Inflammatory macrophage treated with lipopolysaccharide for 4 hours (primary cell): ENCODE measurements at regions not wholly inside any gene's neighbourhood (a gene's known extent, or its start where the extent isn't known, plus 50 kb on each side); places are given as distances from the start of the nearest gene placed in this dataset.

Experiments
- DNase-seq: peaks from one replicate; pipeline ENCODE4 v3.0.0-alpha.2; 2020

DNA sequence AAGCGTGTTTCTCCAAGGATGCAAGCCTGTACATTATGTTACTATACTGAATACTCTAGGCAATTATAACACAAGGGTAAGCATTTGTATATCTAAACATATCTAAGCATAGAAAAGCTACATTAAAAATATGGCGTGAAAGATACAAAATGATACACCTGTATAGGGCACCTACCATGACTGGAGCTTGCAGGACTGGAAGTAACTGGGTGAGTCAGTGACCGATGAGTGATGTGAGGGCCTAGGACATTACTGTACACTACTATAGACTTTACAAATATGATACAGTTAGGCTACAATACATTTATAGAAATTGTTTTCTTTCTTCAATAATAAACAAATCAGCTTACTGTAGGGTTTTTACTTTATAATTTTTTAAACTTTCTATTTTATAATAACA is 1127.2 kb upstream of the LRRN3 start:
- no peak for DNase-seq

DNA sequence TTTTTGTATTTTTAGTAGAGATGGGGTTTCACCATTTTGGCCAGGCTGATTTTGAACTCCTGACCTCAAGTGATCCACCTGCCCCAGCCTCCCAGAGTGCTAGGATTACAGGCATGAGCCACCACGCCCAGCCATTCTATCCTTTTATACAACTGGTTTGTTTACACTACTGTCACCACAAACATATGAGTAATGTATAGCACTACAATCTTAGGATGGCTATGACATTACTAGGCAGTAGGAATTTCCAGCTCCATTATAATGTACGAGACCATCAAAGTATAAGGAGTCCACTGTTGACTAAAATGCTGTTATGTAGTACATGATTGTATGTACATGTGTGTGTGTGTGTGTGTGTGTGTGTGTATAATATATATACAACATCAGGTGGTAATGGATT is 1126.1 kb upstream of the LRRN3 start:
- DNase-seq: no peak

DNA sequence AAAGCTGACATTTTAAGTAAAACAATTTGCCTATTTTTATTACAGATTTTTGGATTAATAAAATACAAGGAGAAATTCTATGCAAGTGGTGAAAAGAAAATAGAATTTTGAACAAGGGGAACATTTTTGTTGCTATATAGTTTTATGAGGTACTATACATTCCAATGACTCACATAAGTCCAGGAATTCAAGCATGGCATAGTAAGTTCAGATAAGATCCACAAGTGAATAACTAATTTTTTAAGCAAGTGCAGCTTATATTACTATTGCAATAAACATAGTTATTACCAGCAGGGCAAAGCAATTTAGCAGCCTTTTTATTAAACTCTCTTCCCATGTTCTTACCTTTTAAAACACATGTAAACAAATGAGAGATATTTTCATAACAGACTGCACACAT is 1123.5 kb upstream of the LRRN3 start:
- DNase-seq: no peak

DNA sequence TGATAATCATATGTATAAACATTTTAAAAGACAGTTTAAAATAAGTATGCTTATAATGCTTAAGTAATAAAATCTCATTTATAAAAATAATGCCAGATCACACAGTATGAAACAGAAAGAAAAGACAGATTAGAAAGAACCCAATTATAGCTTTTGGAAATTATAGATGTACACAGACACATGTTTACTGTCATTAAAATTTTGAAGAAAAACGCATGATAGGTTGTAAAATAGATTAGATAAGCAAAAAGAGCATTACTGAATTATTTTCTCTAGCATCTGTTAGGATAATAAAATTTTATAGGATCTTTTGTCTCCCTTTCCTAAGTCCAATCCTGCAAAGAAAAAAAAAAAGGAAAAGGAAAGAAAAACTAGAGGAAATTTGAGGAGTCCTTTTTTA is 1107.3 kb upstream of the LRRN3 start:
- DNase-seq: no peak

DNA sequence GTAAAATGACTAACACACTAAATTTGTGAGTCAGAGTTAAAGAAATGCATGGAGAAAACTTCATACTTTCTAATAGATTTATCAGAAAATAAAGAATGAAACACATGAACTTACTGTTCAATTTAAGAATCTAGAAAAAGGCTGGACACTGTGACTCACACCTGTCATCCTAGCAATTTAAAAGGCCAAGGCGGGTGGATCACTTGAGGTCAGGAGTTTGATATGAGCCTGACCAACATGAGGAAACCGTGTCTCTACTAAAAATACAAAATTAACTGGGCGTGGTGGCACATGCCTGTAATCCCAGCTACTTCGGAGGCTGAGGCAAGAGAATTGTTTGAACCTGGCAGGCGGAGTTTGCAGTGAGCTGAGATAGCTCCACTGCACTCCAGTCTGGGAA is 1106.2 kb upstream of the LRRN3 start:
- no peak for DNase-seq

DNA sequence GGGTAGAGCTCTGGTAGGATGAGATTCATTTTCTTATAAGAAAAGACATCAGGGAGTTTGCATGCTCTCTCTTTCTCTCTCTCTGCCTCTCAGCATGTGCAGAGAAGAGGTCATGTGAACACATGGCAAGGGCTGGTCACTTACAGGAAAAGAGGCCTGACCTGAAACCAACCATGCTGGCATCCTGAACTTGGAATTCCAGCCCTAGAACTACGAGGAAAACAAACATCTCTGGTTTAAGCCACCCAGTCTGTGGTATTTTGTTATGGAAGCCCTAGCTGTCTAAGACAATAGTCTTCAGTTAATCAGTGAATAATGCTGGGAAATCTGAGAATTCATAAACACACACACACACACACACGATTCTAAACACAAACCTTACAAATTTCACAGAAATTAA is 1104.2 kb upstream of the LRRN3 start:
- no peak for DNase-seq

DNA sequence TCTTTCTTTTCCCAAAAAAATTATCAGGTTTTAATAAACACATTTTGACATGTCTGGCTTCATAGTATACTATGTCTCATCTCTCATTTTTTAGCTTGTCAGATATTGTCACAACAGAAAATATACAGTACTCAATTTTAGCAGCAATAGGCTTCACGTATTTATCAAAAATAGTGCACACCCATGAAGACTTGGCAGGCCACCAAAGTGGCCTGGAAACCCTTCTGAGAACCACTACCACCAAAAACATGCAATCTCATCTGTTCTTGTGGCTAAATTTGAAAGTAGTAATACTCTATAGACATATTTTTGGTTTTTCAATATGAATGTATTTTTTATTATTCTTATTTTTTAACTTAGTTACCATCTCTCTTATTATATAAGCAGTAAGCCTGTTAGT is 1094.5 kb upstream of the LRRN3 start:
- DNase-seq: no peak

DNA sequence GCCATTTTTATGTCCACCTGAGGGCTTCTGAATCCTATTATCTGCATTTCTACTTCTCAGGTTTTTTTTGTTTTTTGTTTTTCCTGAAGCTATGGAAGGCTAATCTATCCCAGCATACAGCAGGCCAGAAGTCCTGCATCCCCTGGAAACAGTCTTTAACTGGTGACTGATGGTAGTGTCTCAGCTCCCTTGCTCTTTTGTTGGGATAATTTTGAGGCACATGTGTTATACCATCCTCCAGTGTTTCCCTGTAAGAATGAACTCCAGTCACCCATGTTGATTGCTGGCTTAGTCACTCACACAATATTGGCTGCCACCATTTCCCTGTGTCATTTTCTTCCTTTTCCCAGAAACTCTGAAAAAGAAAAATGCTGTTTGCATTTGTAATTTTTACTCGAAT is 1094.0 kb upstream of the LRRN3 start:
- no peak for DNase-seq

DNA sequence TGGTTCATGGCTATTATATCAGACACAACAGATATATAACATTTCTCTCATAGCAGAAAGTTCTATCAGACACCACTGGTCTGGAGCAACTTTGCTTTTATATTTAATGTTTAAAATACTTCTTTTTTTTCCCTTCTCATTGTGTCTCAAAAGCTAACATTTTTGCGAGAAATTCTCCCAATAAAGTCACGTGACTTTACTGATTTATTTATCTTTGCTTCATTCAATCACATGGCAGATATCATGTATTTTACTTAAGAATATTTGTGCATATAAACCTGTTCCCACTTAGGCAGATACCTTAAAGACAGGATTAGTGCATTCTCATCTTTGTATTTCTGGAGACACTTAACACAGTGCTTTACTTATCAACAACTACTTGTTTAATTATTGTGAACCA is 1093.1 kb upstream of the LRRN3 start:
- no peak for DNase-seq

DNA sequence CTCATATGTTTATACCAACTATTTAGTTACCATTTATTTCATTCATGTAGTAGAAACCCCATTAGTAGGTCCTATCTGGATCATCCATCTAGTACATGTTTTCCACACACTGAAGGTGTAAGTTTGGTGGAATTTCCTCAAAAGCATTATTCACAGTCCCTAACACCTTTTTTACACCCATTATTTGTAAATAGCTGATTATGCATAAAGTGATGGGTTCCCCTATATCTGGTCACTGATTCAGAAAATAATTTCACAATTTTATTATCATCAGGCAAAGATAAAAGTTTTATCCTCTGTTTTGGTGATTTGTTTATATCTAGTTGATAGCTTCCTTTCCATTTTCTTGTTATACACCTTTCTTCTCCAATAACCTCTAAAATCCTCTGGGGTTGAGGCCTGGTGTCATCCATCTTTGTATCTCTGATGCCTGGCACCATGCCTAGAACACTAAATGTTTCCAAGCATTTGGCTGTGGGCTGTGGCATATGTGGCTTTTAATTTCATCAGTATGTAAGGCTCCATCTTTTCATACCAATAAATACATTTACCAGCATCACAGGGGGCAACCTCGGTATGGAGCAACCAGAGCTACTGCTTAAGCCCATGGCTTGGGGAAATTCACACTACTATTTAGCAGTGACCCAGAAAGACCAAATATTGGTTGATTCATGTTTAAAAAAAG is 1089.5 kb upstream of the LRRN3 start:
- no peak for DNase-seq

DNA sequence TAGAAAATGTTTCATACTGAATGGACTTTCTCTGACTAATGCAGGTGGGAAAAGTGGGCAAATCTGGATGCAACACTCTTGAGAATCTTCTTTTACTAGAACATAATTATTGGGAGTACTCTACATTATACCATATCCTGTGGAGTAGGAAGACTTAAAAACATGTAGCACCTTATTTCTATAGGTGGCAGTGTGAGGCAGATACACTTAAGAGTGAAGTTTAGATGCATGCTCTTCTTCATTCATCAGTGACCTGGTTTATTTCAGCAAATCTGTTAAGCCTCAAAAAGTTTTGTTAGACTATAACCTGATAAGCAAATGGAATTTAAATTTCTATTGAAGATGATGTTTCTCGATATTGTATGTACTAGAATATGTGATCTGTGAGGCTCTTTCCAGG is 1087.1 kb upstream of the LRRN3 start:
- no peak for DNase-seq

DNA sequence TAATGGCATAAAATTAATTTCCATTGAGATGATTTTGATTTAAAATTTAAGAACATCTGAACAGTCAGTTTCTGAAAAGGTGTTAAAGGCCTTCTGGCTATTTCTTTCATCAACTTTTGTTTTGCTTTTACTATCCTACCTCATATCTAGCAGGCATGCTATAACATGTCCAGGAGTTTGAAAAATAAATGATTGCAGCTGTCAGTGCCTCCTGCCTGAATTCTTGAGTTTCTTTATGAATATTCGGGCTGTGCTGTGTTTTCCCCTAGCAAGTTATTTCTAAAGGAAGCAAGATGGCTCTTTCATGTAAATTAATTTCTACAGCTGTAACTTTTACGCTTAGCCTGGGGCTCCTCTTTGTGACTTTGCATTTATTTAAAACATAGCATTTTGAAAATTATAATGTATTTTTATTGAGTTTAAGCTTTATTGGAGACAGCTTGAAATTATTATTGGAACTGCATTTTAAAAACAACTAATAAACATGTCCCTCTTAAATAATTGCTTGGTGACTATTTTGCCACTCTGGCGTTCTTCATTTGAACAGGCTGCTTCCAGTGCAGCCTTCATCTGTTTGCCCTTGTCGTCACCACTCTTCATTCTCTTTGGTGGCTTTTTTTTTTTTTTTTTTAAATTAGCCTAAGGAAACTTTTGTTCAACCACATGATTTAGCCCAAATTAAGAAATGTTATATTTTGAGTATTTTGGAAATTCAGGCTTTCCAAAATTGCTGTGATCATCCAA is 1083.4 kb upstream of the LRRN3 start:
- DNase-seq: no peak

DNA sequence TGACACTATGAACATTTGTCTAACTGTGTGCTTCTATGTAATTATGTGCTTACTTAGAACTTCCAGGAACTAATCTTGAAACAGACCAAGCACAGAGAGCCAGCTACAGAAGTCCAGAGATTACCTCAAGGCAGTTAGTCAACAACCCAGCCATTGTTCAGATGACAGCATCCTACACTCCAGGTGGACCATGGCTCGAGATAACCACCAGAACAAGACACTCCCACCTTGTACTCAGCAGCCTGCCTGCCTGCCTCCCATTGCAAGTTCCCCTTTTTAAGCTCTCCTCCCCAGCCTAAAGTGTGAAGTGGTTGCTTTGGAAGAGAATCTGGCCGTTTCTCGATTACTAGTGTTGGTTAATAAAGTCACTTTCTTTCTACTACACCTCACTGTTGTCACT is 1080.6 kb upstream of the LRRN3 start:
- DNase-seq: no peak

DNA sequence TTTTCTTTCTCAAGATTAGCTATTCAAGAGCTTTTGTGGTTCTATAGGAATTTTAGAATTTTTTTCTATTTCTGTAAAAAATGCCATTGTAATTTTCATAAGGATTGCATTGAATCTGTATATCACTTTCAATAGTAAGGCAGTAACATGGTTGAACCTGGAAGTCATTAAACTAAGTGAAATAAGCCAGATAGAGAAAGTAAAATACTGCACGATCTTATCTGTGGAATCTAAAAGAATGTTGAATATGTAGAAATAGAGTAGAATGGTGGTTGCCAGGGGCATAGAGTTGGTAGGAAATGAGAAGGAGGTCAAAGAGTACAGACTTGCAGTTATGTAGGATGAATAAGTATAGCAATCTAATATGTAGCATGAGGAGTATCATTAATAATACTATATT is 1073.5 kb upstream of the LRRN3 start:
- DNase-seq: no peak

DNA sequence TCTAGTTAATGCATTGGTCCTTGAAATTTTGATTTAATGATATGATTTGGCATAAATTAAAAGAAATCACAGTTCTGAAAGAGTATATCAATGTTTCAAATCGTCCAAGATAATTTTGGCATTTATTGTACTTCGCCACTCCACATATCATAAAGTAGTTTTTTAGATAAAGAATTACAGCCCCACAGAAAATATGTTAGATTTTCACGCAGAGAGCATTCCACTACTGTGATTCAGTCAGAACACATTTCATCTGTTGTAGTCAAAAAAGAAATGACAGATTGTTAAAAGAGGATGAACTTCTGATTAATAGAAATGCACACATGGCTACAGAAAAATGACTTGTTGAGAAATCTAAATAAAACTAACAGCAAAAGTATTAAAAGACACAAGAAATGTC is 1063.5 kb upstream of the LRRN3 start:
- DNase-seq: no peak

DNA sequence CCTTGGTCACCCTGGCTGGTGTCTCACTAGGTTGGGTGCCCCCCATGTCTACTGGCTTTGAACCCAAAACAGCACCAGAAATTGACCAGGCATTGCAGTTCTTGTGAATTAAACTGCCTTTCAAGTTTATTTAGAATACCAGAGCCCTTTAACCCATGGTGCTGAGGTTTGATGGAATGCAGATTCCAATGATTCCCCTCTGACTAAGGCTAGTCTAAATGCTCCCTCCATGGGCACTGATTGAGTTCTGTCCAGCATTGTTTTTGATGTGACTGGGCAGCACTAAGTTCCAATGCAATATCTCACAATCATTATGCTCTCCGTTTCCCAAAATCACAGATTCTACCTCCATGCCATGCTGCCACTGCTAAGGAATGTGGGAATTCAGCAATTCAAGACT is 1047.4 kb upstream of the LRRN3 start:
- DNase-seq: no peak

DNA sequence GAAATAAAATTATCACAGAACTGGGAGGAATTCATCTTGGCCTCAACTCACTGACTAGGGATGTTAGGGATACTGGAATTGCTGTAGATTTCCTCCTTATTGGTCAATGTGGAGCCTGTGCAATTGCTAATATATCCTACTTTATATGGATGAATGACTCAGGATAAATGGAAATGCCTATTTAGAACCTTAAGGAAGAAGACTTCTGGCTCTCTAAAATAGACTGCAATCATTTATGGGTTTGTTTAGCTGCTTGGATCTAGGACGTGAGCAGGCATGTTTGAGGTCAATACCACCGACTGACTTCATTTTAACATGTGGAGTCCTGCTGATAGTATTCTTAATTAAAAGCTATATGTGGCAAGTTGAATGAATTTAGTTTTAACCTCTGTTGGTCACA is 1040.1 kb upstream of the LRRN3 start:
- no peak for DNase-seq

DNA sequence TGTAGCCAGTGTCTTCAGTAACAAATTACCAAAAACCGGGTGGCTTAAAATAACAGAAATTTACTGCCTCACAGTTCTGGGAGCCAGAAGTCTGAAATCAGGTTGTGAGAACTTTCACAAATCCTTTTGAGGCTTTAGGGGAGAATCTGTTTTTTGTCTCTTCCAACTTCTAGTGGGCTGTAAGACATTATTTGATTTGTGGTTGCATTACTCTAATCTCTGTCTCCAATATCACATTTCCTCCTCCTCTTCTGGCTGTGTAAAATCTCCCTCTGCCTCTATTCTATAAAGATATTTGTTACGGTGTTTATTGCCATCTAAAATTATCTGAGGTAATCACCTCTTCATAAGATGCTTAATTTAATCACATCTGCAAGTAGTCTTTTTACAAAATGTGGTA is 1039.6 kb upstream of the LRRN3 start:
- DNase-seq: no peak

DNA sequence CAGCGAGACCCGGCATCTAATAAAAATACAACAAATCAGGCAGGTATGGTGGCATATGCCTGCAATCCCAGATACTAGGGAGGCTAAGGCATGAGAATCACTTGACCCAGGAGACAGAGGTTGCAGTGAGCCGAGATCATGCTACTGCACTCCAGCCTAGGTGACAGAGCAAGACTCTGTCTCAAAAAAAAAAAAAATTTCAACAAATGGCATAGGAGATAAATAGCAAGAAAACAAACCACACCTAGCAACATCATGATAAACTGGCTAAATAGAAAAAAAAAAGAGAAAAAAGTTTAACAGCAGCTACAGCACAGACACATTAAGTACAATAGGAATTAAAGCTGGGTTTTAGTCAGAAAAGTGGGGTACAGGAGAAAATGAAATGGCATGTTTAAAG is 1034.6 kb upstream of the LRRN3 start:
- DNase-seq: no peak

DNA sequence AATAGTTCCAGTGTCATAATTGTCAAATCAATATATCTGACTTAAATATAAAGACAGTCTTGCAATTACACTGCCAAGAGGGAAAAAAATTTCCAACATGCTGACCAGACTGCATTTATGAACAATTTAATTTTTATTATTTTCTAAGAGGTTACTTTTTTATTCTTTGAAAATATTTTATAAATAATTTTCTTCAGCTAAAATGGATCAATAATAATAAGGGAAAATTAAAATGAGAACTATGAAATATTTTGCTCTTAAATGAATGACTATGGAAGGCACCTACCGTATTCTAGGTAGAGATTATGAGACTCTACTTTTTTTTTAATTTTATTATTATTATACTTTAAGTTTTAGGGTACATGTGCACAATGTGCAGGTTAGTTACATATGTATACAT is 1032.5 kb upstream of the LRRN3 start:
- no peak for DNase-seq

DNA sequence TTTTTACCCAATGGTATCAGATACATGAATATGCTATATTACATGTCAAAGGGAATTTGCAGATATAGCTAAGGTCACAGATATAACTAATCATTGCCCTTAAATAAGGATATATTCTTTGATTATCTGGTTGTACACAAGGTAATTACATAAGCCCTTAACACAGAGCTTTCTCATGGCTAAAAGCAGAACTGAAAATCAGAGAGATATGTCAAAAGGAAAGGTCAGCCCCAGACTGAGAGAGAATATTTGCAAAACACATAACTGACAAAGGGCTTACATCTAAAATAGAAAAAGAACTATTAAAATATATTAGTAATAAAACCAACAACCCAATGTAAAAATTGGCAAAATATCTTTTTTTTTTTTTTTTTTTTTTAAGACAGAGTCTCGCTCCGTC is 1029.5 kb upstream of the LRRN3 start:
- DNase-seq: no peak

DNA sequence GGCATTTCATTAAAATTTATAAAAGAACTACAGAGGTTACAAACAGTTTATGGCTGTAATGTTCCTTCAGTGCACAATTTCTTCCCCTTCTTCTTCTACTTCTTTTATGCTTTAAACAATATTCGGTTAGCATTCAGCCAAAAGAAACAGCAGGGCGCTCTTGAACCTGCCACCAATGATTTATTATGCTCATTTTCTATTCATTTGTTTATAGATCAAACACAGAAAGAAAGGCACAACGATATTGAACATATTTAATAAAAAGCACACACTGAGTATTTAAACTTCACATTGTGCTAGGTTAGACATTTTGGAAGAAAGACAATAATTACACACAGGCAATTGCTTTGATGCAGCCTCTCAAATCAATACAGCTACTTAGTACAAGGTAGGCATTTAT is 1025.8 kb upstream of the LRRN3 start:
- DNase-seq: no peak

DNA sequence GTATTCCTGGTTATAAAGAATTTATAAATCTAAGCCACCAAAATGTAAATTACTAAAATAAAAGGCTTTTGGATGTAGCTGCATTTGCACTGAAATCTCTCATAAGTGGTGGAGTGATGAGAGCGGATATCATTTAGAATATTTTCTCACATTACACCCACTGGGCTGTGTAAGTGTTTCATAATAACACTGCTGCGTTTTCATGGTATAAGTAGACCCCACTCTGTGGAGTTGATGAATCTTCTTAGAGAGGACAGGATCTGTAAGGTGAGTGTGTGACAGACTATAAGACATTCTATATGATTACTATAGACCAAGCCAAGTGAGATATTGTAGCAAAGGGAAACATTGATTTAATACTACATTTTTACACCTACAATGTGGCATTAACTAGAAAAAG is 1024.1 kb upstream of the LRRN3 start:
- no peak for DNase-seq

DNA sequence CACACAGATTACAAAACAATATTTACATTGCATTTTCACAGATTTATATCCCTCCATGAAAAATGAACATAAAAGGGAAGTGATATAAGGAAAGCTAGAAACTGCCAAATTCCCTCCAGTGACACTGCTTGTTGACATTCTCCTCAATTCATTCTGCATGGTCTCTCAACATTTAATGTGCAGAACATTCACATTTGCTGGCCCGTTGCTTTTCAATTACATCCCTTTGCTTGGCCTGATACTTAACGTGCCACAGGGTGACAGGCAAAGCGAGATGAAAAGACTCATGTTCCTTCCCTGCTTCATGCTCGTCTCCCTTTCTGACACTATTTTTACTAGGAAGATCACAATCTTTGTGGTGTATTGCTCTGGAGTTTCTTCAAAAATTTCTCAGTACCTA is 1019.7 kb upstream of the LRRN3 start:
- DNase-seq: no peak

DNA sequence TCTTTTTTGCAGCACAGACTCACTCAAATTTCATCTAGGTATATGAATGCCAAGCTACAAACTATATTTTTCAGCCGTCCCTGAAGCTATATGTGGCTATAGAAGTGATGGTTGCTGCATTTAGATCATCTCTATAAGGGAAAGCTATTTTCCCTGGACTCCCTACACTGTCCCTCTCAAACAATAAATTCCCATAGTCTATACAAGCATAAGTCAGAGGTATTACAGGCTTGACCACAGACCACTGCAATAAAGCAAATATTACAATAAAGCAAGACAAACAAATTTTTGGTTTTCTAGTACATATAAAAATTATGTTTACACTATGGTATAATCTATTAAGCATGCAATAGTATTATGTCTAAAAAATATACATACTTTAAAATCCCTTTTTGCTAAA is 1015.5 kb upstream of the LRRN3 start:
- DNase-seq: no peak
